Endothelial cell of umbilical vein (primary cell): ENCODE measurements at regions not wholly inside any gene's neighbourhood (a gene's known extent, or its start where the extent isn't known, plus 50 kb on each side); places are given as distances from the start of the nearest gene placed in this dataset.

ENCODE experiments used
- CTCF ChIP-seq, 2 donors: IDR thresholded peaks; 1 replicate in 1 of 2; 2 replicates in 1 of 2; pipeline ENCODE4 v1.5.1; 2011; ENCODE audit warnings: low read length in 2 of 2, mild to moderate bottlenecking in 2 of 2, moderate library complexity in 2 of 2, control low read depth in 1 of 2, inconsistent platforms in 1 of 2, low read depth in 1 of 2; ENCODE audit not compliant: insufficient read depth in 1 of 2; ENCODE audit errors: extremely low read depth in 1 of 2
- EZH2 ChIP-seq: IDR thresholded peaks from 2 replicates; pipeline ENCODE4 v1.6.1; 2012; ENCODE audit warnings: borderline replicate concordance, low read depth, mild to moderate bottlenecking, moderate library complexity, low read length, inconsistent platforms; ENCODE audit not compliant: severe bottlenecking
- GATA2 ChIP-seq: IDR thresholded peaks from 2 replicates; pipeline ENCODE4 v1.7.0; 2011; ENCODE audit warnings: low read depth, mild to moderate bottlenecking, moderate library complexity, mixed read lengths, low read length; ENCODE audit not compliant: insufficient read length, insufficient read depth
- POLR2A ChIP-seq: IDR thresholded peaks from 2 replicates; pipeline ENCODE4 v1.6.1; 2012; ENCODE audit warnings: low read depth, mild to moderate bottlenecking, control low read depth, low read length

GRCh38 chr2:211157211-211157610 lies 600.8 kb downstream of the CPS1 start:
- TF ChIP-seq CTCF (IDR thresholded peaks at IDR 0.05; ENCODE audit: extremely low read depth in 1 of 2, insufficient read depth in 1 of 2, low read depth in 1 of 2, low read length in 2 of 2): no peak
- no peak for TF ChIP-seq GATA2
- TF ChIP-seq POLR2A: no peak
- no peak for TF ChIP-seq EZH2
